ENCODE measurements at regions not wholly inside any gene's neighbourhood (a gene's known extent, or its start where the extent isn't known, plus 50 kb on each side); places are given as distances from the start of the nearest gene placed in this dataset.

GRCh38 chr4:83724485-83725335, 188.8 kb downstream of the GPAT3 start:
- no TSS peak for BruUV-seq (replicated peaks)
- Histone ChIP-seq H3K9me1 (ENCODE audit: control insufficient read depth, insufficient read depth, low read length) (no peaks in the 10 kb centered on the region), H3K9ac (ENCODE audit: insufficient read depth in 1 of 2, low read depth in 2 of 2, low read length in 2 of 2) (no peak overlapping the region), H3K27ac (ENCODE audit: extremely low read depth, low read depth, low read length) (no peak overlapping the region), H4K20me1 (replicated peaks; ENCODE audit: control insufficient read depth, insufficient read depth, low read length) (no peaks in the 10 kb centered on the region), H3K79me2 (ENCODE audit: control insufficient read depth, insufficient read depth, low read length) (no peaks in the 10 kb centered on the region), H3K9me3 (replicated peaks; ENCODE audit: control insufficient read depth, insufficient read depth, low read depth, low read length) (no peaks in the 10 kb centered on the region), H3K4me3 (no peak overlapping the region), H3K4me2 (ENCODE audit: insufficient read depth, low read length) (no peak overlapping the region), H3K27me3 (ENCODE audit: control insufficient read depth in 2 of 2, insufficient read depth in 2 of 2, low read length in 2 of 2) (no peaks in the 10 kb centered on the region), H3K4me1 (replicated peaks in 1 of 2; ENCODE audit: control insufficient read depth in 2 of 2, insufficient read depth in 2 of 2, low read length in 2 of 2) (no peaks in the 10 kb centered on the region), H2AFZ (ENCODE audit: low read depth, low read length) (no peak overlapping the region), H3K36me3 (ENCODE audit: control insufficient read depth, insufficient read depth, low read length) (no peaks in the 10 kb centered on the region)
- FAIRE-seq = no peak
- intact Hi-C loops (cut with micrococcal nuclease) (no loop called here), in situ Hi-C loops (cut with MboI) (no loop called here)
- TF ChIP-seq, protein P1, sequence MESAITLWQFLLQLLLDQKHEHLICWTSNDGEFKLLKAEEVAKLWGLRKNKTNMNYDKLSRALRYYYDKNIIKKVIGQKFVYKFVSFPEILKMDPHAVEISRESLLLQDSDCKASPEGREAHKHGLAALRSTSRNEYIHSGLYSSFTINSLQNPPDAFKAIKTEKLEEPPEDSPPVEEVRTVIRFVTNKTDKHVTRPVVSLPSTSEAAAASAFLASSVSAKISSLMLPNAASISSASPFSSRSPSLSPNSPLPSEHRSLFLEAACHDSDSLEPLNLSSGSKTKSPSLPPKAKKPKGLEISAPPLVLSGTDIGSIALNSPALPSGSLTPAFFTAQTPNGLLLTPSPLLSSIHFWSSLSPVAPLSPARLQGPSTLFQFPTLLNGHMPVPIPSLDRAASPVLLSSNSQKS (CRISPR knock-in tag; IDR thresholded peaks at IDR 0.05) = no peak
- TF ChIP-seq ZNF253 (CRISPR knock-in tag; conservative IDR thresholded peaks at IDR 0.05) = no peak
- no peak for TF ChIP-seq TEAD1 (CRISPR knock-in tag; IDR thresholded peaks at IDR 0.05)
- TF ChIP-seq GATA2 (CRISPR knock-in tag; IDR thresholded peaks at IDR 0.05) = no peak
- TF ChIP-seq PTBP1 (IDR thresholded peaks at IDR 0.05; ENCODE audit: low read depth, low read length) = no peak
- TF ChIP-seq POLR2G (IDR thresholded peaks at IDR 0.05; ENCODE audit: low read depth, low read length) = no peak
- TF ChIP-seq ZBTB17 (CRISPR knock-in tag; IDR thresholded peaks at IDR 0.05) = no peak
- no peak for TF ChIP-seq THAP7 (CRISPR knock-in tag; IDR thresholded peaks at IDR 0.05)
- TF ChIP-seq CCAR2 (IDR thresholded peaks at IDR 0.05; ENCODE audit: low read depth, low read length) = no peak
- no peak for TF ChIP-seq PHB (CRISPR knock-in tag; IDR thresholded peaks at IDR 0.05)
- TF ChIP-seq IRF9 (tag; IDR thresholded peaks at IDR 0.05) = no peak
- no peak for TF ChIP-seq TCFL5 (CRISPR knock-in tag; conservative IDR thresholded peaks at IDR 0.05)
- no peak for TF ChIP-seq KDM5B (IDR thresholded peaks at IDR 0.05; ENCODE audit: insufficient replicate concordance, low read depth, low read length)
- TF ChIP-seq SETDB1 (IDR thresholded peaks at IDR 0.05; ENCODE audit: low read length) = no peak
- no peak for TF ChIP-seq ZNF224 (CRISPR knock-in tag; IDR thresholded peaks at IDR 0.05)
- no peak for TF ChIP-seq ZNF76 (CRISPR knock-in tag; IDR thresholded peaks at IDR 0.05; ENCODE audit: borderline replicate concordance)
- TF ChIP-seq, protein P2, sequence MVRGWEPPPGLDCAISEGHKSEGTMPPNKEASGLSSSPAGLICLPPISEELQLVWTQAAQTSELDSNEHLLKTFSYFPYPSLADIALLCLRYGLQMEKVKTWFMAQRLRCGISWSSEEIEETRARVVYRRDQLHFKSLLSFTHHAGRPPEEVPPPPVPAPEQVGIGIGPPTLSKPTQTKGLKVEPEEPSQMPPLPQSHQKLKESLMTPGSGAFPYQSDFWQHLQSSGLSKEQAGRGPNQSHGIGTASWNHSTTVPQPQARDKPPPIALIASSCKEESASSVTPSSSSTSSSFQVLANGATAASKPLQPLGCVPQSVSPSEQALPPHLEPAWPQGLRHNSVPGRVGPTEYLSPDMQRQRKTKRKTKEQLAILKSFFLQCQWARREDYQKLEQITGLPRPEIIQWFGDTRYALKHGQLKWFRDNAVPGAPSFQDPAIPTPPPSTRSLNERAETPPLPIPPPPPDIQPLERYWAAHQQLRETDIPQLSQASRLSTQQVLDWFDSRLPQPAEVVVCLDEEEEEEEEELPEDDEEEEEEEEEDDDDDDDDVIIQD (CRISPR knock-in tag; IDR thresholded peaks at IDR 0.05) = no peak
- ChIA-PET CTCF (ENCODE audit: low intra/inter-chr PET ratio) (no interaction called here), POLR2A (no interaction called here)
- 26% methylated on average over 14 of the region's 14 CpGs for WGBS (ENCODE audit: insufficient coverage, low coverage, missing lambda C conversion rate)
- no peak for DNase-seq (ENCODE audit: extremely low read depth in 1 of 4, low spot score in 3 of 4)
- ATAC-seq = no peak

Data from K562 (cell line).